ENCODE measurements at regions not wholly inside any gene's neighbourhood (a gene's known extent, or its start where the extent isn't known, plus 50 kb on each side); places are given as distances from the start of the nearest gene placed in this dataset.
A peak's percentile ranks its signal among the peaks of the same experiment; 100 is the strongest.

DNA sequence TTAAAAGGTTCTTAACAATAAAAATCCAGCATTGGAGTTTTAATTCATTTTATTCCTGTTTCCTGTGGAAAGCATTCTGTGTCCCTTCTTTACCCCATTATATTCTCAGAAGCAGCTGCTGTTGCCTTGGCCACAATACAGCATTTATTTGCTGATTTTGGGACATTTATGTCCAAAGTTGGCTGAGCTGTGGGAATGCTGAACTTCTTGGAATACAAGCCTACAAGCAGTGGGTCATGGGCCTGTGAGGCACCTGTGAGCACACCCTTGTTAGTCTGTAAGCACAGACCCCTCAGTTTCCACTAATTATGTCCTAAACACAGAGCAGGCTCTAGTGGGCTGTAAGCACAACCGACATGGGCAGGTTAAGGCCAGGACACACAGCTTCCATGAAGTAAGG lies 122.2 kb upstream of the IGF1 start:
- peak in 2 of 3 donors; percentile 5 to 12 for DNase-seq (ENCODE audit: low read depth in 3 of 3, low spot score in 2 of 3)

DNA sequence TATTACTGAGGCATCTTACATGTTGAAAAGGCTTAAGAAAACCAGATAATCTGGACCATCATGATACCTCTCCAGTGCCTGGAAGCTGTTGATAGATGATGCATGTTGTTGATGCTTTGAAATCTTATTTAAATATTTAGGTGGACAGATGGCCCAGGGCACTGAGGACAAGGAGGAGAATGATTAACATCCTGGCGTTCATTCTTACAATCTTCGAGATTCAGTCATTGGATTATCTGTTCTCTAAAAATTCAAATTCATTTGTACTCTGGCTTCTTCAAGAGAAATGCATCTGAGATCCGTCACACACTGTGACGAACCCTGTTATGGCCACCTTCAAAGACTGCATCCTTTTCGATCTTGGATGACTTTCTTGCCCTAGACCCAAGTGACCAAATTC lies 121.3 kb upstream of the IGF1 start:
- no peak for DNase-seq (ENCODE audit: low read depth in 3 of 3, low spot score in 2 of 3)

DNA sequence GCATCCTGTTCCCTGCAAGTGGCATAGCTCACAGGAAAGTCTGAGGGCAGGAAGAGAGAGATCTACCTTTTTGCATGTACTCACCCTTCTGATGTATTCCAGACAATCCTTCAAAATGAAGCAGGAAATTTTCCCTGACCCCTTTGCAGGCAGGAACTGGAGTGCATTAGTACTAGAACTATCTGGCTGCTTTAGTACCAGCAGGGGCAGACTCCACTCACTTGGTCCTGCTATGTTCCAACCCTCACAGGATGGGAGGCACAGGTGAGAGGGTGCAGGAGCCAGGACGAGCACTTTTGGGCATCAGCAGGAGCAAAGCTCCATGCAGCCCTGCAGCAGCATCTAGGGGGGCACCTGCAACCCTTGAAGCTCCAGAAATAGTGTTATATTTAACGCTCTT lies 116.3 kb upstream of the IGF1 start:
- no peak for DNase-seq (ENCODE audit: low read depth in 3 of 3, low spot score in 2 of 3)

- no peak for DNase-seq (ENCODE audit: low read depth in 3 of 3, low spot score in 2 of 3)
Observed at GRCh38 chr12:102596031-102596430, 115.7 kb upstream of the IGF1 start.

GRCh38 chr12:102595315-102595714 lies 115.0 kb upstream of the IGF1 start:
- DNase-seq (ENCODE audit: low read depth in 3 of 3, low spot score in 2 of 3) = no peak

GRCh38 chr12:102593134-102593533 lies 112.8 kb upstream of the IGF1 start:
- DNase-seq (ENCODE audit: low read depth in 3 of 3, low spot score in 2 of 3) = no peak

GRCh38 chr12:102592134-102592533 lies 111.8 kb upstream of the IGF1 start:
- DNase-seq (ENCODE audit: low read depth in 3 of 3, low spot score in 2 of 3) = no peak

- no peak for DNase-seq (ENCODE audit: low read depth in 3 of 3, low spot score in 2 of 3)
Observed at GRCh38 chr12:102573237-102573636, 92.9 kb upstream of the IGF1 start.

DNA sequence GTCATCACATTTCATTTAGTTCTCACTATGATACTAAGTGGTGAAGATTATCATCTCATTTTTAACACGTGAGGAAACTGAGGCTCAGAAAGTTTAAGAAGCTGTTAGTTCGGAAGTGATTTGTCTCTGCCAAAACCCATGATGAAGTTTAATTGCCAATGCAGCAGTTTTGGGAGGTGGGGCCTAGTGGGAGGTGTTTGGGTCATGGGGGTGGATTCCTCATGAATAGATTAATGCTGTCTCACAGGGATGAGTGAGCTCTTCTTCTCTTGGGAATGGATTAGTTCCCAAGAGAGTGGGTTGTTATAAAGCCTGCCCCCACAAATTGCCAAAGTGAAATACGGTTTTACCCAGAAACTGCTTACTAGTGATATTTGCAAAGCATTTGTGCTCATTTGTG lies 91.5 kb upstream of the IGF1 start:
- no peak for DNase-seq (ENCODE audit: low read depth in 3 of 3, low spot score in 2 of 3)

- no peak for DNase-seq (ENCODE audit: low read depth in 3 of 3, low spot score in 2 of 3)
Observed at GRCh38 chr12:102570256-102570655, 89.9 kb upstream of the IGF1 start.

DNA sequence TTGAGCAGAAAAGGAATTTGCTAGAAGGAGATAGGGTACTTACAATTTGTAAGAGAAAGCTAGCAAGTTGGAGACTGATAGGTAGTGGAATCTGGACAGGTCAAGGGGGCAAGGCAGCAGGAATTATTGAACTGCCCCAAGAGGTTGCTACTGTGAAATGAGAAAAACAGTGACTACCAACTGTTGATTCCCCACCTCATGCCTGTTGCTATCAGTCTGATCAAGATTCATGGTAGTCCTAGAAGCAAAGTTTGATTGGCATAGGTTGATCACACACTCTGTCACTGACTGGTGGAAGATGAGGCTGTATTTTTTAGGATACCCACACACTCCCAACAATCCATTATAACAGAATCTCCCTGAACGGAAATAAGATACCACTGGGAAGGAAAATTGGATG lies 89.4 kb upstream of the IGF1 start:
- DNase-seq (ENCODE audit: low read depth in 3 of 3, low spot score in 2 of 3) = no peak

DNA sequence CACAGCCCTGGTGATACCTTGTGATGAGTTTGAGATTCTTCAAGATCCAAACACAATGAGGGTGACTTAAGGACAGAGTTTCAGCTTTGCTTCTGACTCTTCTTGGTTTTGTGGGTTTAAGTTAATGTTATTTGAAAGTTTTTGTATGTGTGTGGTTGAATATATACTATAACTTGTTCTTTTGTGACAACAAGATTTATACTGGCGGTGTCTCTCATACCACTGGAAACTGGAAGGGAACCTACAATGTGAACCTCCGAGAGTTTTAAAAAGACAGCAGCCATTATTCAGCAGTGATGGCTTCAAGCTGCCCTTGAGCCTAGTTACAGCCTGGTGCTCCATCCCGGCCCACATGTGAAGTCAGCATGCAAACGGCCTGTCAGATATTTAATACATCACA lies 87.9 kb upstream of the IGF1 start:
- DNase-seq (ENCODE audit: low read depth in 3 of 3, low spot score in 2 of 3) = peak; percentile 25 to 34 (median 33)

GRCh38 chr12:102567031-102567985 lies 86.9 kb upstream of the IGF1 start:
- no peak for DNase-seq (ENCODE audit: low read depth in 3 of 3, low spot score in 2 of 3)

DNA sequence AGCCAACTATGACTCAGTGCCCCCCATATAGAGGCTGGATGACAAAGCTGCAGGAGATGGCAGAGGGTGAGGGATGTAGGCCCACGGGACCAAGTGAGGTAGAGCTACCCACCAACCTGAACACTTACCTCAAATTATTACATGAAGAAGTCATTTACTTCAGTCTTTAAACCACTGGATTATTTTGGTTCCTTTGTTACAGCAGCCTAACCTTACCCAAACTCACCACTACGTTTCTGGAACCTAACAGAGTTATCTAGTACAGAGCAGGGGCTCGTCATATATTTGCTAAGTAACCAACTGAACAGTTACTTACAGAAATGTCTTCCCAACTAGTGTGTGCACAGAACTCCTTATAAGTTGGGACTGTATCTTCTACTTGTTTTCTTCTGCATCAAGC lies 85.2 kb upstream of the IGF1 start:
- DNase-seq (ENCODE audit: low read depth in 3 of 3, low spot score in 2 of 3) = no peak

GRCh38 chr12:102564026-102564425 lies 83.7 kb upstream of the IGF1 start:
- no peak for DNase-seq (ENCODE audit: low read depth in 3 of 3, low spot score in 2 of 3)

DNA sequence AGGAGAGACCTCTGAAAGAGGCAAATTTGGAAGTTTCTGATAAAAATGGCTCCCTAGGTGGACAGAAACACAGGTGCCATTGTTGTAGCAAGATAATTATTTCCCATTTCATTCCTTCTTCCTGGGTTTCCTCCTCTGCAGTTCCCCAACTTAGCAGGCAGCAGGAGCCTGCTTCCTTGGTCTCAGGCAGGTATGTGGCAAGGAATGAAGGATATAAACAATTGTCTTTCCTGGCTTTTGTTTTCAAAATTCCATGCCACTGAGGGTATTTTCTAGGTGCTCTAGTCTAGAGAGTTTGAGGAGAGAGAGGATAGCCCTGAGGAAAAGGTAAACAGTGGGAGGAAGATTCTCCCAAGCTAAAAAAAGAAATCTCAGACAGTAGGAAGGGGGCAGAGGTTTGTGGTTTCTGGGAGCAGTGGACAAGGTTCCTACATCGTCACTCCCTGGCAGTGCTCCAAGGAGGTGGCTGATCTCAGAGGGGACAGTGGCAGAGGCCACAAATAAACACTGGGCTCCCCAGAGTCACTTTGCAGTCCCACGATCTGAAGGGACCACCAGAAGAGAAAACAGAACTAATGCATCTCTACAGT lies 82.6 kb upstream of the IGF1 start:
- DNase-seq (ENCODE audit: low read depth in 3 of 3, low spot score in 2 of 3) = no peak

- DNase-seq (ENCODE audit: low read depth in 3 of 3, low spot score in 2 of 3) = no peak
Observed at GRCh38 chr12:102551186-102551585, 70.8 kb upstream of the IGF1 start.

DNA sequence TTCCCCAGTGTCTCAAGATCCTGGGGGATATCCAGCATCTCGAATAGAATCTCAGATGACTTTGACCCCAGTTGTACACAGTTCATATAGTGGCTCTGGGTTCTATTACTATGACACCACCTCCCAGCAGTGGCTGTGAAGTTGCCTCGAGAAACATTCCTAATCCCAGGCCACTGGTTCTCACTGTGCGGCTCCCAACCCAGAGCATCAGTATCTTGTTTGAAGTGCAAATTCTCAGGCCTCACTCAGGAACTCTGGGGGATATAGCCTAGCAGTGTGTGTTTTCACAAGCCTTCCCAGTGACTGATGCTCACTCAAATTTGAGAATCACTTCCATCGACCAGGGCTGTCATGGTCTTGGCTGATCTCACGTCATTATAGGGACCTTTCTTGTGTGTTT lies 69.3 kb upstream of the IGF1 start:
- no peak for DNase-seq (ENCODE audit: low read depth in 3 of 3, low spot score in 2 of 3)

DNA sequence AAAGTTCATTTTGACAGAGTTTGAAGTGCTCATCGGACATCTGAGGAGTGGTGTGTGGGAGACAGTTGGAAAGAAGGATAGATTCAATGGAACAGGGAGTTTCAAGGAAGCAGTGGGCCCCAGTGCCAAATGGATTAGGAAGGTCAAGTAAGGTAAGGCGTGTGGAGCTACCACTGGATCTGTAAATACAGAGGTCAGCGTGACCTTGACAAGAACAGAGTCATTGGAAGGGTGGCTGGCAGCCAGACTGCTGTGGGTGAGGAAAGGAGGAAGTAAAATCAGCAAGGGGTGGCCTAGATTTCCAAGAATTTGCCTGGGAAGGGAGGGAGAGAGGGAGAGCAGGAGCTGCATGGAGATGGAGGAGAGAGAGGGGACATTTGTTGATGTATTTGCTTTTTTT lies 68.2 kb upstream of the IGF1 start:
- no peak for DNase-seq (ENCODE audit: low read depth in 3 of 3, low spot score in 2 of 3)

- no peak for DNase-seq (ENCODE audit: low read depth in 3 of 3, low spot score in 2 of 3)
Observed at GRCh38 chr12:102543494-102544485, 63.4 kb upstream of the IGF1 start.

DNA sequence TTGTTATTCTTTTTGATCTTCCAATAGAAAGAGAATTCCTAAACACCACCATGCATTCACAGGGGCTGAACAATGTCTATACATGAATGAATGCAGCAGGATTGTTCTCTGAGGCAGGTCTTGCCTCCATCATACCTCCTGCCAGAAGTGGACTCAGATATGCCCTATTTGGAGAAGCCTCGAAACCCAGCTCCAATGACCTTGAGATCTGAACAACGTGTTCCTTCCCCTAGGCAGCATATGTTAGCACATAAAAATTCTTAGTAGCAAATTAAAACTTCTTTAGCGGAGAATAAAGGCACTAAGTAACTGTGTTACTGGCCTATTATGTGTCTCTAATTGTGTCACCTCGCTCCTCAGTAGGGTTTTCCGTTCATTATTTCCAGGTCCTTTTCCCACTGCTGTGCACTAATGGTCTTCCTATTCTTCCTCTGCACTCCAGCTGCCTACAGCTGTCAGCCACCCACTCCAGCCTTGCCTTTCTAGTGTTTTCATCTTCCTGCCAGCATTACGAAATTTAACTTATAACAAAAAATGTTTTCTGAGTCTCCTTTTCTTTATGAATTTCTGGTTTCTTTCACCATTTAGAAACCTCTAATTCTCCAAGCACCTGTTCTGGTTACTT lies 62.6 kb upstream of the IGF1 start:
- DNase-seq (ENCODE audit: low read depth in 3 of 3, low spot score in 2 of 3) = peak in 2 of 3 donors; percentile 10 to 12
